ENCODE measurements at regions not wholly inside any gene's neighbourhood (a gene's known extent, or its start where the extent isn't known, plus 50 kb on each side); places are given as distances from the start of the nearest gene placed in this dataset.

DNA sequence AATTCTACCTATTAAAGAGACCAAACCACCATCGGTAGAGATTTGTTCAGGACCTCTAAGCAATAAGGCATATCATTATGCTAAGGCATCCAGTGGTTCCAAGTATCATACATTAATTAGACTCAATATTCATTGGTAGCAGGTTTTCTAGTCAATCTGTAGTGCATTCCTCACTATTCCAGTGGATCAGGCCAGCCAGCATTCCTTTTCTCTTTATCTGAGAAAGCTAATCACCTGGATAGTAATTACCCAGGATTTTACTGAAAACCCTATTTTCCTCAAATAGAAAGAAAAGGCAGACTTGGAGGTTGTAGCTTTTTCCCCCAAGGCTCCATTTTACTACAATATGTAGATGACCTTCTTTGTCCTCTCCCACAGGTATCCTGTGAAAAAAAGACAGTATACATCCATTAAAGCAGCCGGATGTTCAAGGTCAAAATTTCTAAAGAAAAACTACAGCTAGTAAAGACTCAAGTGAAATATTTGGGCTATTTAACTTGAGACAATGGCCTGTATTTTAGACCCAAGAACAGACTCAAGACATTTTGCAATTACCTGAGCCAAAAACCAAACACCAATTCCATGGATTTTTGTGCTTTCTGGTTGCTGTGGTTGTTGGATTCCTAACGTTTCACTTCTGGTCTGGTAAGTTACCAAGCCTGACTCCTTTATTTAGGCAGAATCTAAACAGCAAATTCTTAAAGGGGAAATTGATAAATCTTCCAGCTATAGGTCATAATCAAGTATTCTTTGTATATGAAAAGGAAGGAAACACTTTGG is 149.1 kb upstream of the MOCS1 start:
- no peak for TF ChIP-seq CTCF (IDR thresholded peaks at IDR 0.05)
- no peak for TF ChIP-seq POLR2A (IDR thresholded peaks at IDR 0.05)
- Histone ChIP-seq H3K4me1 (no peaks in the 10 kb centered on the region), H3K9me3 (no peaks in the 10 kb centered on the region), H3K27me3 (no peaks in the 10 kb centered on the region), H3K4me3 (replicated peaks in 1 of 3) (no peak overlapping the region), H3K36me3 (no peaks in the 10 kb centered on the region), H3K27ac (no peak overlapping the region)
- no peak for DNase-seq
- WGBS, 2 donors: 87 to 88% methylated on average over 3 of the region's 3 CpGs
- intact Hi-C loops (cut with DNase I): no loop called here

DNA sequence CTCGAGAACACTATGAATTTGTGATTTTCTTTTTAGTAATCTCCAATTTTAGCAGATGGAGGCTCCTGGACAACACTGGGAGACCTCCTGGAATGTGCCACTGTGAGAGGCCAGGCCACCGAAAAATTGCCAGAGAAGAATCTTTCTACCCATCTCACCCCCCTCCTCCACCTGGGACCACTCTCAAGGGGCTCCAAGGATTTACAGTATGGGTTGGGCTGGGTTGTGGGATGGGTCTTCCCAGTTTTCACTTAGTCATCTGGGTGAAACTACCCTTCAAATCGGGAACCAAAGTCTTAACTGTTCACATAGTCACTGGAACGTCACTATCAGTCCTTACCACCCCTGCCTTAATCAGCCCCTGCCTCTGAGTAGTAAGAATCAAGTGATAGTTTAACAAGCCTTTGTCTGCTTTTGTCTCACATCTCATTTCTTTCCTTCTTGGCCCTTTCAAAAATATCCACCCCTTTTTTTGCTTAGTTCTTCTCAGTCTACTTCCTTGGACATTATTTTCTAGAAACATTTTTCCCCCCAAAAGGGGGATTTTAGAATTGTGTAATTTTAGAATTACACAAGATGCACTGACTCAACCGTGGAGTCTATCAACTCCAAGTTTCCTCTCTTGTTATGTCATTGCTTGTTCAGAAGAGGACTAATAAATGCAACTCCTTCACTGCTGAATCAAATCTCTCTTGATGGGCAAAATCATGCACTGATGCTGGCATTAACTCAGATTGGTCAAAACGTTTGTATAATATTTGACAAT is 148.2 kb upstream of the MOCS1 start:
- Histone ChIP-seq H3K27me3 (no peaks in the 10 kb centered on the region), H3K36me3 (no peaks in the 10 kb centered on the region), H3K4me3 (replicated peaks in 1 of 3) (no peak overlapping the region), H3K27ac (no peak overlapping the region), H3K9me3 (no peaks in the 10 kb centered on the region), H3K4me1 (no peaks in the 10 kb centered on the region)
- TF ChIP-seq POLR2A (IDR thresholded peaks at IDR 0.05) (no peak), CTCF (IDR thresholded peaks at IDR 0.05) (no peak)
- DNase-seq: no peak
- WGBS, 2 donors: 66 to 73% methylated on average over 6 of the region's 6 CpGs
- intact Hi-C loops (cut with DNase I): no loop called here

GRCh38 chr6:40077736-40078135 is 143.5 kb upstream of the MOCS1 start:
- WGBS, 2 donors: 80 to 81% methylated on average over 2 of the region's 2 CpGs
- no peak for DNase-seq
- TF ChIP-seq POLR2A (IDR thresholded peaks at IDR 0.05): no peak
- TF ChIP-seq CTCF (IDR thresholded peaks at IDR 0.05): no peak
- Histone ChIP-seq H3K27me3 (no peaks in the 10 kb centered on the region), H3K27ac (no peak overlapping the region), H3K36me3 (no peaks in the 10 kb centered on the region), H3K9me3 (no peaks in the 10 kb centered on the region), H3K4me3 (replicated peaks in 1 of 3) (no peak overlapping the region), H3K4me1 (no peaks in the 10 kb centered on the region)
- intact Hi-C loops (cut with DNase I): no loop called here

GRCh38 chr6:40077315-40077714 is 143.1 kb upstream of the MOCS1 start:
- Histone ChIP-seq H3K4me3 (replicated peaks in 1 of 3) (no peak overlapping the region), H3K36me3 (no peaks in the 10 kb centered on the region), H3K27me3 (no peaks in the 10 kb centered on the region), H3K4me1 (no peaks in the 10 kb centered on the region), H3K27ac (no peak overlapping the region), H3K9me3 (no peaks in the 10 kb centered on the region)
- intact Hi-C loops (cut with DNase I): no loop called here
- DNase-seq: no peak
- no peak for TF ChIP-seq CTCF (IDR thresholded peaks at IDR 0.05)
- TF ChIP-seq POLR2A (IDR thresholded peaks at IDR 0.05): no peak
- 69 to 71% methylated on average over 2 of the region's 2 CpGs for WGBS, 2 donors

DNA sequence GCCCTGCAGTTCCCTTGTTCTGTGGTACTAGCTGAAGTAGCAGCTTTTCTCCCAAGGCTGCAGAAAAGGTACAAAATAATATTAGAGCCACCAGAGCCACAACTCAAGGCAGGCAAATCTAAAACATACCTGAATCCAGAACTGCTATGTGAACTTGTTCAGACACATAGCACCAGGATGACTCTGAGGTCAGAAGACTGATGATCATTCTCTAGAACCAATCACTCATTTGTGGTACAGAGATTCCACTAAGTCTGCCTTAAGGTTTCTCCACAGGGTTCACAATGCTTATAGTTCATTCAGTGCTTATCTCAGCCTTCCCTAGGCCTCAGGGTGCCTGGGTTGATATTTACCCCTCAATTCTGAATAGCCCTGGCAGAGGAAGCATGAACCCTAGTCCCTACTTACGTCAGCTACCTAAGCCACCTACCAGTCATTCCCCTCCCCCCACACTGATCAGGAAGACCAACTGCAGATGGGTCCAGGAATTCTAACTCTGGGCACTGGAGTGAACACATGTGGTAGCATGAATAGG is 140.9 kb upstream of the MOCS1 start:
- Histone ChIP-seq H3K4me1 (no peaks in the 10 kb centered on the region), H3K4me3 (replicated peaks in 1 of 3) (no peak overlapping the region), H3K9me3 (no peaks in the 10 kb centered on the region), H3K27me3 (no peaks in the 10 kb centered on the region), H3K36me3 (no peaks in the 10 kb centered on the region), H3K27ac (no peak overlapping the region)
- intact Hi-C loops (cut with DNase I): no loop called here
- TF ChIP-seq CTCF (IDR thresholded peaks at IDR 0.05): no peak
- no peak for TF ChIP-seq POLR2A (IDR thresholded peaks at IDR 0.05)
- 100% methylated on average over 1 of the region's 1 CpG for WGBS, 2 donors
- no peak for DNase-seq
